CD4-positive, alpha-beta T cell (primary cell): ENCODE measurements at regions not wholly inside any gene's neighbourhood (a gene's known extent, or its start where the extent isn't known, plus 50 kb on each side); places are given as distances from the start of the nearest gene placed in this dataset.

ENCODE experiments used
- ATAC-seq: fragments of 200-7000 bp; cut with Tn5 transposase; one replicate; pipeline ENCODE4 v1.10.0; 2022; ENCODE audit warnings: mild to moderate bottlenecking; ENCODE audit not compliant: poor library complexity
- CTCF ChIA-PET: fragments of 350-600 bp; sonication (Branson Sonifier 250); formaldehyde crosslinking; loops from one replicate; lab custom pipeline; 2021; ENCODE audit warnings: antibody characterized with exemption, inconsistent platforms; lab: Charles Lee
- POLR2A ChIA-PET: fragments of 350-600 bp; sonication (Branson Sonifier 250); formaldehyde crosslinking; loops from one replicate; lab custom pipeline; 2021; ENCODE audit warnings: antibody characterized with exemption, inconsistent platforms; lab: Charles Lee
- DNase-seq, 14 experiments: peaks; one replicate each; pipeline ENCODE4 v3.0.0-alpha.2; 2013 to 2020; ENCODE audit warnings: mixed read lengths in 2 of 14
- H3K27ac ChIP-seq, 2 donors: one replicate each; pipeline versions ENCODE4 v1.5.1 to v1.7.0; 2013; ENCODE audit warnings: low read length in 2 of 2, low read depth in 1 of 2, mild to moderate bottlenecking in 1 of 2
- H3K27me3 ChIP-seq, 2 experiments: 1 replicate in 1 of 2; 2 replicates in 1 of 2; pipeline versions ENCODE4 v1.6.1 to v1.7.0; 2013; ENCODE audit warnings: low read length in 2 of 2, control low read depth in 1 of 2, mild to moderate bottlenecking in 1 of 2, moderate library complexity in 1 of 2; ENCODE audit not compliant: insufficient read depth in 2 of 2, control insufficient read depth in 1 of 2
- H3K36me3 ChIP-seq: one replicate; pipeline ENCODE4 v1.6.1; 2013; ENCODE audit warnings: low read length, control low read depth; ENCODE audit not compliant: insufficient read depth
- H3K4me1 ChIP-seq: one replicate; pipeline ENCODE4 v1.6.1; 2013; ENCODE audit warnings: low read length, control low read depth; ENCODE audit not compliant: insufficient read depth
- H3K4me3 ChIP-seq: one replicate; pipeline ENCODE4 v1.5.1; 2013; ENCODE audit warnings: mild to moderate bottlenecking, low read length, moderate library complexity
- H3K9me3 ChIP-seq, 2 experiments: 1 replicate in 1 of 2; 2 replicates in 1 of 2; pipeline versions ENCODE4 v1.6.1 to v1.7.0; 2013; ENCODE audit warnings: low read length in 2 of 2, mild to moderate bottlenecking in 2 of 2, control low read depth in 1 of 2, moderate library complexity in 1 of 2; ENCODE audit not compliant: control insufficient read depth in 1 of 2, insufficient read depth in 1 of 2
- H3K27ac Mint-ChIP-seq: one replicate; pipeline ENCODE4 v1.8.0; 2020; ENCODE audit warnings: mixed read lengths
- H3K27me3 Mint-ChIP-seq: one replicate; pipeline ENCODE4 v1.8.0; 2021; ENCODE audit warnings: mixed read lengths
- H3K36me3 Mint-ChIP-seq: one replicate; pipeline ENCODE4 v1.8.0; 2021; ENCODE audit warnings: low read depth, mixed read lengths
- H3K4me1 Mint-ChIP-seq: one replicate; pipeline ENCODE4 v1.8.0; 2021; ENCODE audit warnings: low read depth, mixed read lengths
- H3K4me3 Mint-ChIP-seq: one replicate; pipeline ENCODE4 v1.8.0; 2020; ENCODE audit warnings: mild to moderate bottlenecking, mixed read lengths
- H3K9me3 Mint-ChIP-seq: one replicate; pipeline ENCODE4 v1.8.0; 2020; ENCODE audit warnings: mixed read lengths
- intact Hi-C, 2 experiments: fragments of 100-400 bp; cut with DNase I in 1 of 2; cut with micrococcal nuclease in 1 of 2; formaldehyde crosslinking; loops; one replicate each; pipeline versions ENCODE4 v1.15.1 to v1.9.0; 2023 to 2025; cut with DNase I, micrococcal nuclease
- TF ChIP-seq, protein P1 (sequence below): fragments of 200-600 bp; IDR thresholded peaks from one replicate; pipeline ENCODE4 v1.8.0; 2022; ENCODE audit warnings: antibody characterized with exemption, mild to moderate bottlenecking

DNA sequence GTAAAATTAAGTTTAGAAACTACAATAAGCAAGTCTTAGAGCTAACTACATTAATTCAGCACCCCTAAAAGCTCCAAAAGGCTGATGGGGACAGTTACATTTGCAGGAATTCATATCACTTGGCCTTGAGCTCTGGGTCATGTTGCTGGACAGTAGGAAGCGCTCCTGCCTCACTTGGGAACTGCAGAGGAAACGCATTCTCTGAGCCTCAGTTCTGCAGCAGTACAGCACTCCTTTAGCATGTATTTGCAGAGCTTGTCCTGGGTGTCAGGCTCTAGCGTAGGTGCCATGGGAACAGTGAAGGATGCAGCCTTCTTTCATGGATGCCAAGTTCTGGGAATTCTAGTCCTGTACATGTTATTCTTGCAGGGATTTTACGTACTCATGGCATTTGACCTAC, 710.4 kb downstream of the IRX1 start:
- H3K36me3 ChIP-seq, result no peaks in the 10 kb centered on the region
- peaks cover 0 to 6% of the 10 kb centered on the region in 2 experiments for H3K9me3 ChIP-seq
- DNase-seq (no peak), ATAC-seq (no peak)
- H3K27me3 ChIP-seq, result no peaks in the 10 kb centered on the region
- H3K4me1 Mint-ChIP-seq, result no peaks in the 10 kb centered on the region
- peaks cover 3% of the 10 kb centered on the region for H3K9me3 Mint-ChIP-seq
- H3K27ac Mint-ChIP-seq, result no peak overlapping the region
- H3K4me3 Mint-ChIP-seq, result no peak overlapping the region
- H3K27me3 Mint-ChIP-seq, result no peaks in the 10 kb centered on the region
- ChIA-PET CTCF (no interaction called here), POLR2A (no interaction called here)
- H3K36me3 Mint-ChIP-seq, result no peaks in the 10 kb centered on the region
- H3K27ac ChIP-seq, result no peak overlapping the region
- H3K4me3 ChIP-seq, result no peak overlapping the region
- intact Hi-C loops, result no loop called here
- TF ChIP-seq, protein P1, sequence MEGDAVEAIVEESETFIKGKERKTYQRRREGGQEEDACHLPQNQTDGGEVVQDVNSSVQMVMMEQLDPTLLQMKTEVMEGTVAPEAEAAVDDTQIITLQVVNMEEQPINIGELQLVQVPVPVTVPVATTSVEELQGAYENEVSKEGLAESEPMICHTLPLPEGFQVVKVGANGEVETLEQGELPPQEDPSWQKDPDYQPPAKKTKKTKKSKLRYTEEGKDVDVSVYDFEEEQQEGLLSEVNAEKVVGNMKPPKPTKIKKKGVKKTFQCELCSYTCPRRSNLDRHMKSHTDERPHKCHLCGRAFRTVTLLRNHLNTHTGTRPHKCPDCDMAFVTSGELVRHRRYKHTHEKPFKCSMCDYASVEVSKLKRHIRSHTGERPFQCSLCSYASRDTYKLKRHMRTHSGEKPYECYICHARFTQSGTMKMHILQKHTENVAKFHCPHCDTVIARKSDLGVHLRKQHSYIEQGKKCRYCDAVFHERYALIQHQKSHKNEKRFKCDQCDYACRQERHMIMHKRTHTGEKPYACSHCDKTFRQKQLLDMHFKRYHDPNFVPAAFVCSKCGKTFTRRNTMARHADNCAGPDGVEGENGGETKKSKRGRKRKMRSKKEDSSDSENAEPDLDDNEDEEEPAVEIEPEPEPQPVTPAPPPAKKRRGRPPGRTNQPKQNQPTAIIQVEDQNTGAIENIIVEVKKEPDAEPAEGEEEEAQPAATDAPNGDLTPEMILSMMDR, result no peak
- H3K4me1 ChIP-seq, result no peaks in the 10 kb centered on the region

DNA sequence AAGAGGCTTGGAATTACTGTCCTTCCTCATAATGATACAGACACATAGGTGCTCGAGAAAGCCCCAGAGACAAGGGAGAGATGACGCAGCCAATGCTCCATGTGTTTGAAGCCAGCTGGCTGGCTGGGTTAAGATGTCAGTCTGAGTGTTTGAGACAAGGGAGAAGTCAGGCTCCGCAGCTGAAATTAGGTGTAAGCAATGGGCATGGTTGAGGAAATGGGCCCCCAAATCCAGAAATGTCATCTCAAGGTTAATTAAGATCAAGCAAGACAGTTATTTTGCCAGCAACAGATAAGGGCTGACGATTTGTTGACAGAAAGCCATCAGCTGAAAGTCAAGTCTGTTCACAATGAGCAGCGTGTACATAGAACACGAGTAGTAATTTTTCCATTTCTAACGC, 713.4 kb downstream of the IRX1 start:
- ChIA-PET CTCF (no interaction called here), POLR2A (no interaction called here)
- Histone ChIP-seq H3K36me3 (no peaks in the 10 kb centered on the region), H3K27ac (no peak overlapping the region), H3K4me1 (no peaks in the 10 kb centered on the region), H3K4me3 (no peak overlapping the region), H3K9me3 (peaks cover 0 to 6% of the 10 kb centered on the region in 2 experiments), H3K27me3 (no peaks in the 10 kb centered on the region)
- no peak for DNase-seq
- H3K27ac Mint-ChIP-seq, result no peak overlapping the region
- no peaks in the 10 kb centered on the region for H3K4me1 Mint-ChIP-seq
- no peaks in the 10 kb centered on the region for H3K27me3 Mint-ChIP-seq
- TF ChIP-seq, protein P1, result no peak
- H3K9me3 Mint-ChIP-seq, result peaks cover 6% of the 10 kb centered on the region
- intact Hi-C loops, result no loop called here
- H3K4me3 Mint-ChIP-seq, result no peak overlapping the region
- ATAC-seq, result no peak
- H3K36me3 Mint-ChIP-seq, result no peaks in the 10 kb centered on the region

DNA sequence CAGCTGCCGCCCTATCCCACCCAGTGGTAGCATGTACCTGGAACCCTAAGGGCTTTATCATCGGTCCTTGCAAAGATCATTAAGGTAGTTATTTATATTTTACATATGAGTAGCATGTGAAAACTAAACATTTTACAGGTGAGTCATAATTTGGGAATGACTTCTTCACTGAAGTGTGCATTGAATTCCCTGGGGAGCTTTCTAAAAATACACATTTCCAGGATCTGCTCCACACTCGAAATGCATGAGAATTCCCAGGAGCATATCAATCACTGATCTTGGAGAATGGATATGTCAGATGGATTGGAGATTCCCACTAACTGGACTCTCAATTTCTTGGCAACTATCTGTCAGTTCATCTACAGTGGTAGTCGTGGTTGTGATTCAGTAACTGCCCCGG, 717.5 kb downstream of the IRX1 start:
- ChIA-PET CTCF (no interaction called here), POLR2A (no interaction called here)
- Mint-ChIP-seq H3K27ac (no peak overlapping the region), H3K4me1 (no peaks in the 10 kb centered on the region), H3K36me3 (no peaks in the 10 kb centered on the region), H3K4me3 (no peak overlapping the region), H3K9me3 (peaks cover 6% of the 10 kb centered on the region), H3K27me3 (no peaks in the 10 kb centered on the region)
- no peak overlapping the region for H3K27ac ChIP-seq
- H3K4me3 ChIP-seq, result no peak overlapping the region
- intact Hi-C loops, result no loop called here
- no peaks in the 10 kb centered on the region for H3K36me3 ChIP-seq
- DNase-seq (no peak), ATAC-seq (no peak)
- H3K27me3 ChIP-seq, result no peaks in the 10 kb centered on the region
- H3K9me3 ChIP-seq, result peaks cover 0 to 6% of the 10 kb centered on the region in 2 experiments
- no peaks in the 10 kb centered on the region for H3K4me1 ChIP-seq
- TF ChIP-seq, protein P1, result no peak
